Liver (tissue), 8 donors: ENCODE measurements at regions not wholly inside any gene's neighbourhood (a gene's known extent, or its start where the extent isn't known, plus 50 kb on each side); places are given as distances from the start of the nearest gene placed in this dataset.

Experiments
- DNase-seq: peaks from one replicate; pipeline ENCODE4 v3.0.0-alpha.2; 2017; ENCODE audit warnings: low spot score
- H3K27ac ChIP-seq, 2 donors: one replicate each; pipeline ENCODE4 v1.7.0; 2013; ENCODE audit warnings: inconsistent platforms in 2 of 2, low read length in 2 of 2, control low read depth in 1 of 2, low read depth in 1 of 2, mild to moderate bottlenecking in 1 of 2
- H3K27me3 ChIP-seq, 4 donors: one replicate each; pipeline versions ENCODE4 v1.6.1 to v1.7.0; 2013; ENCODE audit warnings: low read length in 3 of 4, inconsistent platforms in 1 of 4, mild to moderate bottlenecking in 1 of 4, moderate library complexity in 1 of 4; ENCODE audit not compliant: control insufficient read depth in 4 of 4, insufficient read depth in 4 of 4
- H3K36me3 ChIP-seq, 4 donors: one replicate each; pipeline versions ENCODE4 v1.6.1 to v1.7.0; 2013; ENCODE audit warnings: low read length in 3 of 4, mild to moderate bottlenecking in 3 of 4, low read depth in 1 of 4, moderate library complexity in 1 of 4; ENCODE audit not compliant: control insufficient read depth in 4 of 4, insufficient read depth in 3 of 4
- H3K4me1 ChIP-seq, 4 donors: one replicate each; pipeline versions ENCODE4 v1.6.1 to v1.7.0; 2013; ENCODE audit warnings: low read length in 3 of 4, mild to moderate bottlenecking in 3 of 4, moderate library complexity in 1 of 4; ENCODE audit not compliant: control insufficient read depth in 4 of 4, insufficient read depth in 4 of 4
- H3K4me3 ChIP-seq, 3 donors: one replicate each; pipeline versions ENCODE4 v1.6.1 to v1.7.0; 2013; ENCODE audit warnings: low read length in 3 of 3, control low read depth in 1 of 3, low read depth in 1 of 3, mild to moderate bottlenecking in 1 of 3
- H3K9ac ChIP-seq, 2 donors: one replicate each; pipeline ENCODE4 v1.7.0; 2013; ENCODE audit warnings: low read length in 2 of 2, mild to moderate bottlenecking in 2 of 2, moderate library complexity in 2 of 2, control low read depth in 1 of 2, low read depth in 1 of 2
- H3K9me3 ChIP-seq, 4 donors: one replicate each; pipeline versions ENCODE4 v1.6.1 to v1.7.0; 2013; ENCODE audit warnings: low read length in 3 of 4; ENCODE audit not compliant: control insufficient read depth in 4 of 4
- EGR1 ChIP-seq, 2 donors: IDR thresholded peaks; 2 replicates each; pipeline ENCODE4 v1.6.1; 2016 to 2018; ENCODE audit warnings: antibody characterized with exemption in 2 of 2, low read depth in 2 of 2
- FOXA1 ChIP-seq: IDR thresholded peaks from 2 replicates; pipeline ENCODE4 v1.6.1; 2016; ENCODE audit warnings: antibody characterized with exemption
- FOXA2 ChIP-seq: IDR thresholded peaks from 2 replicates; pipeline ENCODE4 v1.6.1; 2016; ENCODE audit warnings: antibody characterized with exemption
- GABPA ChIP-seq, 2 donors: IDR thresholded peaks in 1 of 2; conservative IDR thresholded peaks in 1 of 2; 2 replicates each; pipeline ENCODE4 v1.6.1; 2016; ENCODE audit warnings: antibody characterized with exemption in 2 of 2, mild to moderate bottlenecking in 1 of 2, moderate library complexity in 1 of 2
- HNF4A ChIP-seq, 2 donors: conservative IDR thresholded peaks; 2 replicates each; pipeline ENCODE4 v1.6.1; 2016; ENCODE audit warnings: antibody characterized with exemption in 2 of 2, mild to moderate bottlenecking in 2 of 2
- HNF4G ChIP-seq: IDR thresholded peaks from 2 replicates; pipeline ENCODE4 v1.6.1; 2016; ENCODE audit warnings: antibody characterized with exemption
- JUND ChIP-seq, 2 donors: IDR thresholded peaks; 2 replicates each; pipeline ENCODE4 v1.6.1; 2016; ENCODE audit warnings: antibody characterized with exemption in 2 of 2
- NR2F2 ChIP-seq: IDR thresholded peaks from 2 replicates; pipeline ENCODE4 v1.6.1; 2016; ENCODE audit warnings: antibody characterized with exemption
- RAD21 ChIP-seq, 2 donors: IDR thresholded peaks; 2 replicates each; pipeline ENCODE4 v1.6.1; 2016; ENCODE audit warnings: antibody characterized with exemption in 2 of 2, mild to moderate bottlenecking in 2 of 2
- RXRA ChIP-seq, 2 donors: IDR thresholded peaks; 2 replicates each; pipeline ENCODE4 v1.6.1; 2017 to 2018; ENCODE audit warnings: antibody characterized with exemption in 2 of 2, mild to moderate bottlenecking in 1 of 2
- SP1 ChIP-seq: IDR thresholded peaks from 2 replicates; pipeline ENCODE4 v1.6.1; 2018; ENCODE audit warnings: antibody characterized with exemption, mild to moderate bottlenecking
- TAF1 ChIP-seq: conservative IDR thresholded peaks from 2 replicates; pipeline ENCODE4 v1.6.1; 2016; ENCODE audit warnings: antibody characterized with exemption, mild to moderate bottlenecking
- YY1 ChIP-seq: IDR thresholded peaks from 2 replicates; pipeline ENCODE4 v1.6.1; 2016; ENCODE audit warnings: antibody characterized with exemption, mild to moderate bottlenecking
- WGBS: extraction: QIAGEN DNeasy Blood & Tissue Kit; methylation state at CpG from one replicate; pipeline ENCODE4 v1.1.7; 2013; 5-methylcytosine and 5-hydroxymethylcytosine counted together
- TF ChIP-seq, protein P1 (sequence below): IDR thresholded peaks from 2 replicates; pipeline ENCODE4 v1.6.1; 2016; ENCODE audit warnings: antibody characterized with exemption
- TF ChIP-seq, protein P2 (sequence below): fragments of 150-350 bp; IDR thresholded peaks from 2 replicates; pipeline ENCODE4 v1.5.1; 2017; ENCODE audit warnings: improper control_type of control experiment, low read depth, low read length; ENCODE audit not compliant: missing input control
- TF ChIP-seq, protein P3 (sequence below): IDR thresholded peaks from 2 replicates; pipeline ENCODE4 v1.6.1; 2016; ENCODE audit warnings: antibody characterized with exemption, mild to moderate bottlenecking
- TF ChIP-seq, protein P4 (sequence below): IDR thresholded peaks from 2 replicates; pipeline ENCODE4 v1.6.1; 2016; ENCODE audit warnings: antibody characterized with exemption
- TF ChIP-seq, protein P5 (sequence below): IDR thresholded peaks from 2 replicates; pipeline ENCODE4 v1.6.1; 2016; ENCODE audit warnings: antibody characterized with exemption
- donor health status: healthy.
- donor health status: healthy.
- donor health status: healthy.
- donor health status: healthy.
- donor health status: healthy.

DNA sequence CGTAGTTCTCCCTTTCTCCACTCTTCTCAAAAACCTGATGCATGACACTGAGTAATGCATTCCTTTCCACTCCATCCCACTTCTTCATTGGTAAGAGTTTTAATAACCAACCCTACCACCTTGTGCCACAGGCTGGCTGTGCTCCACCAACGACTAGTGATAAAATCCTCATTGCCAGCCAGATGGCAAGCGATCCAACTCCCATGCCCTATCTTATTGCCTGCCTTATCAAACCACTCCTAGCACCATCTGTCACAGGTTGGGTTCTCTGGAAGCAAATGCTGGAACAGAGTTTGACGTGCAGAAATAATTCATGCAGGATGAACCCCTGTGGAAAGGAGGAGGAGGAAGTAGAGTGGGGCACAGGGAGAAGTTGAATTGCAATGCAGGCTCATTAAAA is 99.5 kb downstream of the CHD9NB start:
- WGBS = 71% methylated on average over 4 of the region's 4 CpGs
- Histone ChIP-seq H3K9me3 (no peaks in the 10 kb centered on the region), H3K4me1 (no peaks in the 10 kb centered on the region), H3K9ac (no peak overlapping the region), H3K4me3 (no peak overlapping the region), H3K27me3 (no peaks in the 10 kb centered on the region), H3K36me3 (no peaks in the 10 kb centered on the region), H3K27ac (no peak overlapping the region)
- no peak for TF ChIP-seq NR2F2
- no peak for TF ChIP-seq JUND (IDR thresholded peaks at IDR 0.05)
- TF ChIP-seq EGR1 (IDR thresholded peaks at IDR 0.05; ENCODE audit: low read depth in 2 of 2) = no peak
- TF ChIP-seq TAF1 = no peak
- TF ChIP-seq, protein P1, sequence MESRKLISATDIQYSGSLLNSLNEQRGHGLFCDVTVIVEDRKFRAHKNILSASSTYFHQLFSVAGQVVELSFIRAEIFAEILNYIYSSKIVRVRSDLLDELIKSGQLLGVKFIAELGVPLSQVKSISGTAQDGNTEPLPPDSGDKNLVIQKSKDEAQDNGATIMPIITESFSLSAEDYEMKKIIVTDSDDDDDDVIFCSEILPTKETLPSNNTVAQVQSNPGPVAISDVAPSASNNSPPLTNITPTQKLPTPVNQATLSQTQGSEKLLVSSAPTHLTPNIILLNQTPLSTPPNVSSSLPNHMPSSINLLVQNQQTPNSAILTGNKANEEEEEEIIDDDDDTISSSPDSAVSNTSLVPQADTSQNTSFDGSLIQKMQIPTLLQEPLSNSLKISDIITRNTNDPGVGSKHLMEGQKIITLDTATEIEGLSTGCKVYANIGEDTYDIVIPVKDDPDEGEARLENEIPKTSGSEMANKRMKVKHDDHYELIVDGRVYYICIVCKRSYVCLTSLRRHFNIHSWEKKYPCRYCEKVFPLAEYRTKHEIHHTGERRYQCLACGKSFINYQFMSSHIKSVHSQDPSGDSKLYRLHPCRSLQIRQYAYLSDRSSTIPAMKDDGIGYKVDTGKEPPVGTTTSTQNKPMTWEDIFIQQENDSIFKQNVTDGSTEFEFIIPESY = no peak
- TF ChIP-seq YY1 = no peak
- no peak for TF ChIP-seq FOXA1
- TF ChIP-seq GABPA (IDR thresholded peaks at IDR 0.05 in 1 of 2, conservative IDR thresholded peaks at IDR 0.05 in 1 of 2) = no peak
- no peak for TF ChIP-seq FOXA2
- TF ChIP-seq, protein P2, sequence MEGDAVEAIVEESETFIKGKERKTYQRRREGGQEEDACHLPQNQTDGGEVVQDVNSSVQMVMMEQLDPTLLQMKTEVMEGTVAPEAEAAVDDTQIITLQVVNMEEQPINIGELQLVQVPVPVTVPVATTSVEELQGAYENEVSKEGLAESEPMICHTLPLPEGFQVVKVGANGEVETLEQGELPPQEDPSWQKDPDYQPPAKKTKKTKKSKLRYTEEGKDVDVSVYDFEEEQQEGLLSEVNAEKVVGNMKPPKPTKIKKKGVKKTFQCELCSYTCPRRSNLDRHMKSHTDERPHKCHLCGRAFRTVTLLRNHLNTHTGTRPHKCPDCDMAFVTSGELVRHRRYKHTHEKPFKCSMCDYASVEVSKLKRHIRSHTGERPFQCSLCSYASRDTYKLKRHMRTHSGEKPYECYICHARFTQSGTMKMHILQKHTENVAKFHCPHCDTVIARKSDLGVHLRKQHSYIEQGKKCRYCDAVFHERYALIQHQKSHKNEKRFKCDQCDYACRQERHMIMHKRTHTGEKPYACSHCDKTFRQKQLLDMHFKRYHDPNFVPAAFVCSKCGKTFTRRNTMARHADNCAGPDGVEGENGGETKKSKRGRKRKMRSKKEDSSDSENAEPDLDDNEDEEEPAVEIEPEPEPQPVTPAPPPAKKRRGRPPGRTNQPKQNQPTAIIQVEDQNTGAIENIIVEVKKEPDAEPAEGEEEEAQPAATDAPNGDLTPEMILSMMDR = no peak
- TF ChIP-seq, protein P3, sequence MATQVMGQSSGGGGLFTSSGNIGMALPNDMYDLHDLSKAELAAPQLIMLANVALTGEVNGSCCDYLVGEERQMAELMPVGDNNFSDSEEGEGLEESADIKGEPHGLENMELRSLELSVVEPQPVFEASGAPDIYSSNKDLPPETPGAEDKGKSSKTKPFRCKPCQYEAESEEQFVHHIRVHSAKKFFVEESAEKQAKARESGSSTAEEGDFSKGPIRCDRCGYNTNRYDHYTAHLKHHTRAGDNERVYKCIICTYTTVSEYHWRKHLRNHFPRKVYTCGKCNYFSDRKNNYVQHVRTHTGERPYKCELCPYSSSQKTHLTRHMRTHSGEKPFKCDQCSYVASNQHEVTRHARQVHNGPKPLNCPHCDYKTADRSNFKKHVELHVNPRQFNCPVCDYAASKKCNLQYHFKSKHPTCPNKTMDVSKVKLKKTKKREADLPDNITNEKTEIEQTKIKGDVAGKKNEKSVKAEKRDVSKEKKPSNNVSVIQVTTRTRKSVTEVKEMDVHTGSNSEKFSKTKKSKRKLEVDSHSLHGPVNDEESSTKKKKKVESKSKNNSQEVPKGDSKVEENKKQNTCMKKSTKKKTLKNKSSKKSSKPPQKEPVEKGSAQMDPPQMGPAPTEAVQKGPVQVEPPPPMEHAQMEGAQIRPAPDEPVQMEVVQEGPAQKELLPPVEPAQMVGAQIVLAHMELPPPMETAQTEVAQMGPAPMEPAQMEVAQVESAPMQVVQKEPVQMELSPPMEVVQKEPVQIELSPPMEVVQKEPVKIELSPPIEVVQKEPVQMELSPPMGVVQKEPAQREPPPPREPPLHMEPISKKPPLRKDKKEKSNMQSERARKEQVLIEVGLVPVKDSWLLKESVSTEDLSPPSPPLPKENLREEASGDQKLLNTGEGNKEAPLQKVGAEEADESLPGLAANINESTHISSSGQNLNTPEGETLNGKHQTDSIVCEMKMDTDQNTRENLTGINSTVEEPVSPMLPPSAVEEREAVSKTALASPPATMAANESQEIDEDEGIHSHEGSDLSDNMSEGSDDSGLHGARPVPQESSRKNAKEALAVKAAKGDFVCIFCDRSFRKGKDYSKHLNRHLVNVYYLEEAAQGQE = no peak
- no peak for TF ChIP-seq RAD21 (IDR thresholded peaks at IDR 0.05)
- TF ChIP-seq, protein P4, sequence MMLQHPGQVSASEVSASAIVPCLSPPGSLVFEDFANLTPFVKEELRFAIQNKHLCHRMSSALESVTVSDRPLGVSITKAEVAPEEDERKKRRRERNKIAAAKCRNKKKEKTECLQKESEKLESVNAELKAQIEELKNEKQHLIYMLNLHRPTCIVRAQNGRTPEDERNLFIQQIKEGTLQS = no peak
- no peak for TF ChIP-seq HNF4A (conservative IDR thresholded peaks at IDR 0.05)
- no peak for TF ChIP-seq SP1
- TF ChIP-seq, protein P5, sequence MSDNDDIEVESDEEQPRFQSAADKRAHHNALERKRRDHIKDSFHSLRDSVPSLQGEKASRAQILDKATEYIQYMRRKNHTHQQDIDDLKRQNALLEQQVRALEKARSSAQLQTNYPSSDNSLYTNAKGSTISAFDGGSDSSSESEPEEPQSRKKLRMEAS = no peak
- no peak for DNase-seq

DNA sequence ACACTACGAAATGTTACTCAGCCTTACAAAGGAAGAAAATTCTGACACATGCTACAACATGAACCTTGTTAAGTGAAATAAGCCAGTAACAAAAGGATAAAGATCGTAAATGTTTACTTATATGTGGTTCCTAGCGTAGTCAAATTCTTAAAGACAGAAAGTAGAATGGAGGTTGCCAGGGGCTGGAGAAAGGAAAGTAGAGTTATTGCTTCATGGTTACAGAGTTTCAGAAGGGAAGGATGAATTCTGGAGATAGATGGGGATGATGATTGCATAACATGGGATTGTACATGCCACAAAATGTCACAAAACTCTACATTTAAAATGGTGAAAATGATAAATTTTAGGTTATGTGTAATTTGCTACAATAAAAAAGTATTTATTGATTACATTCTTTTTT is 103.8 kb downstream of the CHD9NB start:
- Histone ChIP-seq H3K9ac (no peak overlapping the region), H3K27me3 (no peaks in the 10 kb centered on the region), H3K27ac (no peak overlapping the region), H3K4me3 (no peak overlapping the region), H3K4me1 (no peaks in the 10 kb centered on the region), H3K9me3 (no peaks in the 10 kb centered on the region), H3K36me3 (no peaks in the 10 kb centered on the region)
- WGBS = 80% methylated on average over 3 of the region's 3 CpGs
- no peak for DNase-seq
- no peak for TF ChIP-seq JUND (IDR thresholded peaks at IDR 0.05)
- no peak for TF ChIP-seq YY1
- TF ChIP-seq, protein P2 = no peak
- TF ChIP-seq RXRA (IDR thresholded peaks at IDR 0.05) = no peak
- TF ChIP-seq HNF4G = no peak
- TF ChIP-seq, protein P1 = no peak
- no peak for TF ChIP-seq GABPA (IDR thresholded peaks at IDR 0.05 in 1 of 2, conservative IDR thresholded peaks at IDR 0.05 in 1 of 2)
- no peak for TF ChIP-seq SP1
- no peak for TF ChIP-seq HNF4A (conservative IDR thresholded peaks at IDR 0.05)
- no peak for TF ChIP-seq FOXA1
- no peak for TF ChIP-seq EGR1 (IDR thresholded peaks at IDR 0.05; ENCODE audit: low read depth in 2 of 2)
- TF ChIP-seq NR2F2 = no peak
